NCI-H82 treated with DMSO at 0.1 percent for 48 hours (cell line): ENCODE measurements at regions not wholly inside any gene's neighbourhood (a gene's known extent, or its start where the extent isn't known, plus 50 kb on each side); places are given as distances from the start of the nearest gene placed in this dataset.

ENCODE experiments used
- DNase-seq: peaks from one replicate; lab custom pipeline; 2025; ENCODE audit not compliant: unreplicated experiment; lab: John Stamatoyannopoulos, UW

GRCh38 chr20:60559462-60559861, 601.2 kb downstream of the CDH26 start:
- no peak for DNase-seq

DNA sequence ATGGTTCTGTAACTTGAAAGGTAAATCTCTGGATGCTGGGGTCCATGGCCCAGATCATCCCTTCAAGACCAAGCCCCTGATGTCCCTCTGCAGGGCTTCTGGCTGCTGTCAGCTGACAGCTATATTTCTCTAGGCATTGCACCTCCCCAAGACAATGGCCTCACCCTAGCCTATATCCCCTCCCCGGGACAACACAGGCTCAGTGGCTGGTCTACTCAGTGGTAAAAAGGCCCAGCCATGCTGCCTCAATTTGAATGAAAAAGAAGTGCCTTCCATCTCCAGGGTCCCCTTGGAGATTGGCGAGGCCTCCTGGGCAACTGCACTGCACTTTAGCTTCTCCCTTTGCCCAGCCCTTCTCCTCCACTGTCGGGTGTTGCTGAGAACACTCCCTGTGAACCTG, 602.8 kb downstream of the CDH26 start:
- DNase-seq = no peak

- no peak for DNase-seq
These were observed 606.9 kb downstream of the CDH26 start for GRCh38 chr20:60565083-60565482.

DNA sequence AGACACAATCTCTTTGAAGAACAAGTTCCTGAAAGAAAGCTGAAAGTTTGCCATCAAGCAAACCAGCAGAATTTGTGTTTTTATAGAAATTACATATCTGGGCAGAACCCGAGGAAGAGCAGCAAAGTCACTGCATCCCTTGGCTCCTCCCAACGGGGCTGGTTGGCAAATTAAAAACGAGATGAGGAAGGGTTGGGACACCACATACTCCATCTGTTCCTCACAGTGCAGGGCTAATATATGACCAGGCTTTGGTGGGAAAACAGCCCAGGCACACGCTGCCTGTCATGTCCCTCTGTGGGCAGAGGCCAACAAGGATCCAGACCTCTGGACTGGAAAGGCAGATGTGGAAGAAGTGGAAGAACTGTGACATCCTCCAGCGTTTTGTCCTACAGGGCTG, 607.3 kb downstream of the CDH26 start:
- no peak for DNase-seq

GRCh38 chr20:60569116-60569515, 610.9 kb downstream of the CDH26 start:
- DNase-seq = no peak

DNA sequence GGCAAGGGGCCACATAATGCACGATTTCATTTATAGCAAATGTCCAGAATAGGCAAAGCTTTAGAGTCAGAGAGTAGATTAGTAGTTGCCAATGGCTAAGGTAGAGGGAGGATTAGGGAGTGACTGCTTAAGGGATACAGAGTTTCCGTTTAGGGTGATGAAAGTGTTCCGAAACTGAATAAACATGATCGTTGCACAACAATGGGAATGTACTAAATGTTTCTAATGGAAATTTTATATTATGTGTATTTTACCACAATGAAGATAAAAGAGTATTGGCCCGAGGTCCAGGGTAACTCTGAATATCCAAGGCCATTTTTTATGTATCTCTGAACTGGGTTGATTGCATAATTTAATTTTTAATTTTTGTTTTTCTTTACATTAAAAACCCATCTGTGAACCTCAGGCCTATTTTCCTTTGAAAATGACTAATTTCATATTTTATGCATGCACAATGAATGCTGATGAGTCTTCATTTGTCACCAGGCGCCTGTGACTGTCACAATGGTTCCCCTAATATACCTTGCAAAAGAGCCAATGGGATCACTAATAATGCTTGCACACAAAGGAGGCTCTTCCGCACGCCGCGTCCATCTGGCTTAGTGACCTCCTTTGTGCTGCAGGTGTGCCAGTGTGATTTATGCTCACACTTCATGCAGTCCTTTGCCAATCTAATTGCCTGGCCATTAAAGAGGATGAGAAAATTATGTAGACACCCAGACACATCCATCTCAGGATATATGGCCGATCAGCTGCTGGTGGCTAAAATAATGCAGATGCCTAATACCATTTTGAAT, 612.5 kb downstream of the CDH26 start:
- peak; percentile 9 for DNase-seq

DNA sequence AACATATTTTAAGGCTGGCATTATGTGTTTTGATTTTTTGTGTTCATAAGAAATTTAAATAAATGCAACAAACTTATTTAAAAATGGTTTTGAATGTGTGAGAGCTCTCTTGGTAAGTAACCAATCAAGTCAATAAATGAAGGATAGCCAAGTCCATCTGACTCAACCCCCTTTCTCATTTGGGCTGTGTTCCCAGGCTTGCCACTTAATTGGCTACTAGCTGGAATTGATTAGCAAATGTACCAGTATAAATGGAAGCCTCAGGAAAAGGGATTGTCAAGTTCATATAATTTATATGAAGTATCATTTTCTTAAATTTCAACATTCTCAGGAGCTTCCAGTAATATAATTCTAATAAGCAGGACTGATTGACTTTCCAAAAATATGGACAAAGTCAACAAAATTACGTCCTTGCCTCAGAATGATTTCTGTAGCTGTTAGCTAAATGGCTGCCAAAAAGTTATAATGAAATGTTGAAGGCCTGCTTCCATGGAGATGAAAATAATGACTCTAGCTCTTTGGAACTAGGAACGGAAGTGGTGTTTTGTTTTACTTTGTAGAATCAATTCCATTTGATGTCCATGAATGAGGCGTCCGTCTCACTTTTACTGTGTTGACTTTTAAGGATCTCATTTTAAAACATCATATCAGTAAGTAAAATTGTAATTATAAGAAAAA, 614.9 kb downstream of the CDH26 start:
- DNase-seq = no peak

DNA sequence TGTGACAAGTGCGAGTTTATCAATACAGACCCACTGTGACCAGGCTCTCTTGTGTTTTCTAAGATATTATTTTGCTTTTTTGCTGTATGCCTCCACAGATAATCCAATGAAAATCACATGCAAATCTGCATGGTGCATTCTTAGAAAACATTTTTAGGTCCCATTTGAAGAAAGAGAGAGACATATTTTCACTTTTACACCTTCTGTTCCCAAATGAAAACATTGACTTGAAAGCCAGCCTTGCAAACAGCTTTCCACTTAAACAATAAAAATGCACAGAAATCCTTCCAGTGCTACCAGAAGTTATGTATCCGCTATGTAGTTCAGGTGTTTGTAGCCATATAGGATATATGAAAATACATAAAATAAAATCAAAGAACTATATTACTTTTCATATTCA, 618.0 kb downstream of the CDH26 start:
- no peak for DNase-seq

DNA sequence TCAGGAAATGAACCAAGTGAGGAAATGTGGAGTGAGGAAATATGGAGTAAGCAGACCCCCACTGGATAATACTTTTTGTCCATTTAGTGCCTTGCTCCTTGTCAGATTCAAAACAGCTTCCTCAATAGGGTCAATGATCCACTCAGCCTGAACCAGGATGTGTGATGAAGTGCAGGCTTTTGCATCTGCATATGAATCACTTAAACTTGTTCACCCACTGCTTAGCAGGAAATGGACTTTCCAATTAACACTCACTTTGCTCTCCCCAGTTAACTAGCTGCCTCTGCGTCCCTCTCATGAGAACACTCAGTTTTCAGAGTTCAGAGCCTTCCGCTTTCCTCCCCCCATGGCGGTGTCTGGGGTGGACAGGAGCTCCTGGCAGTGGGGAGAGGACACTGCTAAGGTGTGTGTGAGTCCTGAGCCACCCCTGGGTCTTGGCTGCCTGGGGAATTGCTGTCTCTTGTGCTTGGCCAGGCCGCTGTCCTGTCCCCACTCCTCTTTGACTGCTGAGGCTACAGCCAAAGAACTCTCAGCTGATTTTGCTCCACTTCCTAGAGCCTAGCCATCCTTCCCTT, 621.8 kb downstream of the CDH26 start:
- no peak for DNase-seq

DNA sequence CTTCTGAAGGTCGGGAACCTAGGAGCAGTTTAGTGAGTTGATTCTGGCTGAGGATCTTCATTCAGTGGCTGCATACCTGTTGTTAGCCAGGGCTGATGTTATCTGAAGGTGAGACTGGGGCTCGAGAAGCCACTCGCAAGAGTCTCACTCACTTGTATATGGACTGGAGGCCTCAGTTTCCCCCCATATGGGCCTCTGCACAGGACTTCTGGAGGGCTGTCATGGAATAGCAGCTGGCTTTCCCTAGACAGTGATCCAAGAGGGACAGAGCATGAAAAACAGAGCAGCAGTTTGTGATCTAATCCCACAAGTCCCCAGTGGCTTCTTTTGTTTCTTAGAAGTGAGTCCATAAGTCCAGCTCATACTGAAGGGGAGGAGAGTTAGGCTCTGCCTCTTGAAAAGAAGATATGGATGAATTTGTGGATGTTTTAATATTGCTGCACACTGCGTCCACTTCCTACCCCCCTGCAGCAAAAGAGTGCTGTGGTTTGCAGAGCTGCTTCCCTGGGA, 623.4 kb downstream of the CDH26 start:
- no peak for DNase-seq

- DNase-seq = no peak
These were observed 625.5 kb downstream of the CDH26 start for GRCh38 chr20:60583741-60584140.

DNA sequence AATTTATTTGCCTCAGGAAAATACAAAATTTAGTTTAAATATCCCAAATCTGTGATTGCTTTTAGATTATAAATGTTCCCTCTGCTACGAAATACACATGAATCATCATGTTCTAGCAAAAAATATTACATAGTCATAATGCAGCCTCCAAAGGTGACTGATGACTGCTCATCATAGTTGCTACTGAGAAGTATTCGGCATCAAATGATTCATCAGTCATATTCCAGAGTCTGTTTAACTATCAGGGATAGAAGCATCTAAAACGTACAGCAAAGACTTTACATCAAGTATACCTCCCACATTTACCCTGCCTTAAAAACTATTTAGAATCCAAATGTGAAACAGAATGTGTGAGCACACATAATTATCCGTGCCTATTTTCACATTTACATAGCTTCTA, 626.0 kb downstream of the CDH26 start:
- no peak for DNase-seq

- DNase-seq = no peak
These were observed 627.4 kb downstream of the CDH26 start for GRCh38 chr20:60585651-60586050.

GRCh38 chr20:60586269-60587050, 628.2 kb downstream of the CDH26 start:
- peak; percentile 41 for DNase-seq

DNA sequence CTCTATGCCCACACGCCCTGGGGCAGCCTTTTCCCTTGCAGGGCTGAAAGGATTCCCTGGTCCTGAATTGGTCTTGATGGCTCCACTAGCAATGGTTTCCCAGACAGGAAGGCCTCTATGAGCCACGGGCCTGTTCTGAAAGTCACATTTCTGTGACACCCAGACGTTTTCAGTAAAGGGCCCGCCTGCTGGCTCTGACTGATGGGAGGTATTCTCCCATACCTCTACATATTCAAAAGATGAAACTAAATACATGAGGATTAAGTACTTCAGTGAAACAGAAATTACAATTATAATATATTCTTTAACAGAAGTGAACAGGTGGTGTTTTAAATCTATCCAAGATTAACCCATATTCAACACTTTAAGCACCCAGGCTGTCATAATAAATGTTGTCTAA, 629.8 kb downstream of the CDH26 start:
- DNase-seq = no peak

DNA sequence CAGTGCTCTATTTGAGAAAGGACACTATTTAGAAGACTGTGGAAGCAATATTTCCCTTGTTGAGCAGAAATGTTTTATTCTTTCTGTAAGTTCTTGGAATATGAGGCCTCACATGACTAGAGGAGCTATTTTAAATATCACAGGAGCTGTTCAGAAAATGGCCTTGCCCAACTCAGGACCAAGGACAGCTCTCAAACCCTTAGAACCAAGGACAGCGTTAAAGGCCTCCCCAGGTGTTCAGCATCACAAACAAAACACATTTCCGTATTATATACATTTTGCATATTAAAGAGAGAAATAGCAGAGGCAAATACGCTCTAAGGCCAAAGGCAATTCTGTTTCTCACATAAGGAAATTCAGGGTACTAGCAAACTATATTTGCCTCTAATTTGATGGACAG, 631.4 kb downstream of the CDH26 start:
- no peak for DNase-seq

GRCh38 chr20:60591172-60591799, 633.1 kb downstream of the CDH26 start:
- DNase-seq = no peak

DNA sequence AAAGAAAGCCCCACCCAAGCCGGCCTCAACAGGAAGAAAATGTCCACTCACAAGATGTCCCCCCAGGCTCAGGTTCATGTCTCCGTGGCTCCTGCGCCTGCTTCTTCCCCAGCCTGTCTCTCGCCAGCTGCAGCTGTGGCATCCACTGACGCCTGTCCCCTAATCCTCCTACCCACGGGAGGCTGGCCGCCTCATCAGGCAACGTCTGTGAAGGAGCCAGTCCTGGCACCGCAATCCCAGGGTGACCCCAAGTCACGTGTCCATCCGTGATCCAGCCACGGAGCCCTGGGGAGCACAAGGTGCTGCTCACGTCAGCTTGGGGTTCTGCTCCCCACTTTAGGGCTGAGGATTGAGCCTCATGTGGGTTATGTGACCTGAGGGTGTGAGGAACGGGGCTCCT, 640.3 kb downstream of the CDH26 start:
- DNase-seq = no peak

- DNase-seq = no peak
These were observed 641.2 kb downstream of the CDH26 start for GRCh38 chr20:60599381-60599780.

- no peak for DNase-seq
These were observed 641.8 kb downstream of the CDH26 start for GRCh38 chr20:60600036-60600435.

- no peak for DNase-seq
These were observed 628.0 kb upstream of the CDH4 start for GRCh38 chr20:60624066-60624465.
